Endothelial cell (in vitro differentiated cells): ENCODE measurements at regions not wholly inside any gene's neighbourhood (a gene's known extent, or its start where the extent isn't known, plus 50 kb on each side); places are given as distances from the start of the nearest gene placed in this dataset.
"Not testable (repeated sequence)": the region's sequence is repeated elsewhere in the genome, so short reads cannot be mapped to it uniquely, and the experiment has no call there.

Source experiments
- DNase-seq: peaks from one replicate; pipeline ENCODE4 v3.0.0; 2021; ENCODE audit warnings: low spot score
- H3K27ac Mint-ChIP-seq: one replicate; pipeline ENCODE4 v1.8.0; 2021; ENCODE audit warnings: mixed read lengths, inconsistent platforms; ENCODE audit not compliant: unreplicated experiment
- H3K27me3 Mint-ChIP-seq: one replicate; pipeline ENCODE4 v1.8.0; 2021; ENCODE audit warnings: mild to moderate bottlenecking, moderate library complexity, mixed read lengths, inconsistent platforms; ENCODE audit not compliant: unreplicated experiment
- H3K36me3 Mint-ChIP-seq: one replicate; pipeline ENCODE4 v1.8.0; 2021; ENCODE audit warnings: mild to moderate bottlenecking, low read depth, mixed read lengths, inconsistent platforms; ENCODE audit not compliant: unreplicated experiment
- H3K4me1 Mint-ChIP-seq: one replicate; pipeline ENCODE4 v1.8.0; 2021; ENCODE audit warnings: mild to moderate bottlenecking, mixed read lengths, inconsistent platforms; ENCODE audit not compliant: unreplicated experiment
- H3K4me3 Mint-ChIP-seq: one replicate; pipeline ENCODE4 v1.8.0; 2021; ENCODE audit warnings: mild to moderate bottlenecking, mixed read lengths, inconsistent platforms; ENCODE audit not compliant: unreplicated experiment
- H3K9me3 Mint-ChIP-seq: one replicate; pipeline ENCODE4 v1.8.0; 2021; ENCODE audit warnings: mixed read lengths, inconsistent platforms; ENCODE audit not compliant: unreplicated experiment
- CTCF ChIP-seq: fragments of 200-600 bp; sonication (generic); IDR thresholded peaks from one replicate; pipeline ENCODE4 v1.5.0; 2021; ENCODE audit warnings: antibody characterized with exemption; ENCODE audit not compliant: unreplicated experiment

GRCh38 chr9:108262836-108263235 is 593.0 kb downstream of the ACTL7B start:
- H3K9me3 Mint-ChIP-seq: no peaks in the 10 kb centered on the region
- no peaks in the 10 kb centered on the region for H3K4me1 Mint-ChIP-seq
- H3K27ac Mint-ChIP-seq: no peak overlapping the region
- no peak for TF ChIP-seq CTCF
- no peaks in the 10 kb centered on the region for H3K27me3 Mint-ChIP-seq
- H3K4me3 Mint-ChIP-seq: no peak overlapping the region
- H3K36me3 Mint-ChIP-seq: no peaks in the 10 kb centered on the region
- no peak for DNase-seq

GRCh38 chr9:108259917-108260675 is 595.7 kb downstream of the ACTL7B start:
- no peak overlapping the region for H3K4me3 Mint-ChIP-seq
- no peak overlapping the region for H3K27ac Mint-ChIP-seq
- no peaks in the 10 kb centered on the region for H3K4me1 Mint-ChIP-seq
- no peaks in the 10 kb centered on the region for H3K36me3 Mint-ChIP-seq
- no peak for TF ChIP-seq CTCF
- no peaks in the 10 kb centered on the region for H3K9me3 Mint-ChIP-seq
- no peak for DNase-seq
- no peaks in the 10 kb centered on the region for H3K27me3 Mint-ChIP-seq

- DNase-seq: no peak
- Mint-ChIP-seq H3K27me3 (no peaks in the 10 kb centered on the region), H3K4me1 (no peaks in the 10 kb centered on the region), H3K36me3 (no peaks in the 10 kb centered on the region), H3K9me3 (no peaks in the 10 kb centered on the region), H3K4me3 (no peak overlapping the region), H3K27ac (no peak overlapping the region)
- no peak for TF ChIP-seq CTCF
Observed at GRCh38 chr9:108258640-108259039, 597.1 kb downstream of the ACTL7B start.

- Mint-ChIP-seq H3K27me3 (no peaks in the 10 kb centered on the region), H3K4me3 (no peak overlapping the region), H3K36me3 (no peaks in the 10 kb centered on the region), H3K9me3 (no peaks in the 10 kb centered on the region), H3K27ac (no peak overlapping the region), H3K4me1 (no peaks in the 10 kb centered on the region)
- TF ChIP-seq CTCF: no peak
- no peak for DNase-seq
Observed at GRCh38 chr9:108257382-108257781, 598.4 kb downstream of the ACTL7B start.

- no peaks in the 10 kb centered on the region for H3K4me1 Mint-ChIP-seq
- TF ChIP-seq CTCF: no peak
- no peak overlapping the region for H3K27ac Mint-ChIP-seq
- no peaks in the 10 kb centered on the region for H3K9me3 Mint-ChIP-seq
- no peaks in the 10 kb centered on the region for H3K36me3 Mint-ChIP-seq
- H3K27me3 Mint-ChIP-seq: no peaks in the 10 kb centered on the region
- no peak overlapping the region for H3K4me3 Mint-ChIP-seq
- no peak for DNase-seq
Observed at GRCh38 chr9:108254236-108254635, 601.5 kb downstream of the ACTL7B start.

GRCh38 chr9:108247391-108247790 is 608.4 kb downstream of the ACTL7B start:
- DNase-seq, H3K27me3 Mint-ChIP-seq, H3K9me3 Mint-ChIP-seq, H3K4me1 Mint-ChIP-seq, H3K4me3 Mint-ChIP-seq, H3K36me3 Mint-ChIP-seq, H3K27ac Mint-ChIP-seq: not testable (repeated sequence)
